Glomerular endothelial cell (primary cell): ENCODE measurements at regions not wholly inside any gene's neighbourhood (a gene's known extent, or its start where the extent isn't known, plus 50 kb on each side); places are given as distances from the start of the nearest gene placed in this dataset.

Experiments used
- DNase-seq: peaks from one replicate; pipeline ENCODE4 v3.0.0-alpha.2; 2011; ENCODE audit warnings: low read depth, low spot score; ENCODE audit errors: extremely low read depth

GRCh38 chr3:178291574-178292370 is 244.5 kb upstream of the KCNMB2 start:
- DNase-seq = no peak

GRCh38 chr3:178295292-178295912 is 240.8 kb upstream of the KCNMB2 start:
- no peak for DNase-seq

- DNase-seq = no peak
Measured at GRCh38 chr3:178297199-178297598, 239.0 kb upstream of the KCNMB2 start.

GRCh38 chr3:178297740-178298139 is 238.5 kb upstream of the KCNMB2 start:
- DNase-seq = no peak

GRCh38 chr3:178300441-178300959 is 235.7 kb upstream of the KCNMB2 start:
- DNase-seq = no peak

GRCh38 chr3:178302966-178303930 is 233.0 kb upstream of the KCNMB2 start:
- DNase-seq = no peak

- DNase-seq = no peak
Measured at GRCh38 chr3:178304758-178305467, 231.3 kb upstream of the KCNMB2 start.

- DNase-seq = no peak
Measured at GRCh38 chr3:178306432-178307115, 229.7 kb upstream of the KCNMB2 start.

GRCh38 chr3:178308771-178309170 is 227.5 kb upstream of the KCNMB2 start:
- DNase-seq = no peak

- DNase-seq = no peak
Measured at GRCh38 chr3:178310949-178311348, 225.3 kb upstream of the KCNMB2 start.

- DNase-seq = no peak
Measured at GRCh38 chr3:178313716-178314115, 222.5 kb upstream of the KCNMB2 start.

GRCh38 chr3:178318340-178318739 is 217.9 kb upstream of the KCNMB2 start:
- no peak for DNase-seq

- DNase-seq = no peak
Measured at GRCh38 chr3:178318941-178319816, 217.1 kb upstream of the KCNMB2 start.

GRCh38 chr3:178320456-178321351 is 215.5 kb upstream of the KCNMB2 start:
- no peak for DNase-seq

GRCh38 chr3:178324356-178324755 is 211.9 kb upstream of the KCNMB2 start:
- DNase-seq = no peak

GRCh38 chr3:178325330-178325729 is 210.9 kb upstream of the KCNMB2 start:
- DNase-seq = no peak

GRCh38 chr3:178329936-178330335 is 206.3 kb upstream of the KCNMB2 start:
- no peak for DNase-seq

GRCh38 chr3:178334239-178334638 is 202.0 kb upstream of the KCNMB2 start:
- DNase-seq = no peak
